ENCODE measurements at regions not wholly inside any gene's neighbourhood (a gene's known extent, or its start where the extent isn't known, plus 50 kb on each side); places are given as distances from the start of the nearest gene placed in this dataset.
"Not testable (repeated sequence)": the region's sequence is repeated elsewhere in the genome, so short reads cannot be mapped to it uniquely, and the experiment has no call there.

- POLR2A ChIA-PET, result no interaction called here
Observed at GRCh38 chr6:14759976-14760672, 485.7 kb upstream of the JARID2 start.

GRCh38 chr6:14762077-14762476 lies 483.8 kb upstream of the JARID2 start:
- CTCF ChIA-PET, result no interaction called here
- POLR2A ChIA-PET, result interaction anchor here (0.5 kb wide), 1 partner anchor 951 kb away, joined by 3 read pairs; no protein-coding TSS in a partner anchor

More at GRCh38 chr6:14759976-14760672, 485.7 kb upstream of the JARID2 start:
- CTCF ChIA-PET, result no interaction called here

GRCh38 chr6:14763139-14763538 lies 482.7 kb upstream of the JARID2 start:
- CTCF ChIA-PET, result no interaction called here
- POLR2A ChIA-PET, result no interaction called here

DNA sequence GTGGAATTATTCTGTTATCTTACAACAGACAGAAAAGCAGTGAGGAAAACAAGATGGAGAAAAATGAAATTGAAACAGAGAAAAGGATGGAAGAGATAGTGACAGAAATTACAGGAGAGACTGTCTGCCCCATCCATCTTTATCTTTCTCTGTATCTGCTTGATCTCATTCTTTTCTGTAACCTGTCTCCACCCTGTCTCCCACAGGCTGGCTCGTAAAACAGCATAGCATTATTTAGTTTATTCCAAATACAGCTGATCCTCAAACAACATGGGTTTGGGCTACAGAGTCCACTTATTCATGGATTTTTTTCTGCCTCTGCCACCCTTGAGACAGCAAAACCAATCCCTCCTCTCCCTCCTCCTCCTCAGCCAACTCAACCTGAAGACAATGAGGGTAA lies 482.3 kb upstream of the JARID2 start:
- POLR2A ChIA-PET, result no interaction called here
- CTCF ChIA-PET, result no interaction called here

- ChIA-PET POLR2A (no interaction called here), CTCF (no interaction called here)
Observed at GRCh38 chr6:14765106-14765505, 480.8 kb upstream of the JARID2 start.

DNA sequence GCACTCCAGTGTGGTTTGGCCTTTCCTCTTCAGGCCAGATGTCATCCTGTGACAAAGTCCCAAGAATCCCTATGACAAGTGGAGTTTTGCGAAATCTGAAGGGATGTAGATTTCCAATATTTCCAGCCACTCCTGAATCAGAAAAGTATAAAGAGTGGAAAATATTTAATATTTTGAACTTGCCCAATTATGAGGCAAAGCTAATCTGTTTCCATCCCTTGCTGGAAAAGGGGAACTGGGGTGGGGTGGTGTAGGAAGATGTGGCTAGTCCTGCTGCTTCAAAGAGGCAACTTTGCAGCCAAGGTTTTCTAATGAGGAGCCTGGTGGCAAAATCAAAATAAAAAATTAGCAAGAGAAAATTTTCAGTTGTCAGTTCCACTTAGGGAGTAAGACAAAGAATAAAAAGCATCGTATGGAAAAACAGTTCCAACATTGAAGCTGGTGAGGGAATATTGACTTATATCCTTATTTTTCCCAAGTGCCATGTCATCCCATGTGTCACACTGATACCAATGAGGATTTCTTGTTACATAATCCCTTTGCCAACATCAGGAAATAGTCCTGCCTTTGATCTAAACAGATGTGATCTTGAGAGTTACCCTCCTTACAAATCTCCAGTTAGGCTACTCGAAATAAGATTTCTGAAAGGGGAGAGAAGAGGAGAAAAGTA lies 480.0 kb upstream of the JARID2 start:
- CTCF ChIA-PET, result interaction anchor here (0.7 kb wide), 1 partner anchor 11 kb away, joined by 3 read pairs; no protein-coding TSS in a partner anchor

DNA sequence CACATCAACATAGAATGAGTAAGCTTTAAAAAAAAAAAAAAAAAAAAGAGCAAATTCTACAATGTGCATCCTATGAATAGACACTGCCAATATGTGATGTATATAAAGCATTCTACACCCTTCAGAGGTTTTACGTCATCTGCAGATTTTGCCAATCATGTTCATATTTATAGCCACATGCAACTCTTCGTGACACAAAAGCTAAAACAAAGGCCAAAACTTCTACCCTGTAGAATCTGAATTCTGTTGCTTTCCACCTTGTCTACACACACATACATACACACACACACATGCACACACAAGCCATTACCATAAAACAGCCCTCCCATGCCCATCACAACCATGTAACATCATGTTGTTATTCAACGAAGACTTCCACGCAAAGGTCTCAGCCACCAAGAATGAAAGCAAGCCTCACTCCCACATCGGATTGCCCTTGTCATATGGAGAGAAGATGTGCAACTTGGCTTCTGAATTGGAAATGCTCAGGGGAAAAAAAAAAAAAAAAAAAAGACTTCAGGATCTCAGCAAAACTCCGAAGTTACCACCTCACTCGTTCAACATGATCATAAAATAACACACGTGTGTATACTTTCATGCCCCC lies 479.4 kb upstream of the JARID2 start:
- ChIA-PET POLR2A (no interaction called here), CTCF (interaction anchor here (0.7 kb wide), 1 partner anchor 11 kb away, joined by 3 read pairs; no protein-coding TSS in a partner anchor)

More for the DNA sequence above, 480.0 kb upstream of the JARID2 start:
- POLR2A ChIA-PET, result no interaction called here

GRCh38 chr6:14767226-14767625 lies 478.6 kb upstream of the JARID2 start:
- POLR2A ChIA-PET, result no interaction called here
- CTCF ChIA-PET, result no interaction called here

DNA sequence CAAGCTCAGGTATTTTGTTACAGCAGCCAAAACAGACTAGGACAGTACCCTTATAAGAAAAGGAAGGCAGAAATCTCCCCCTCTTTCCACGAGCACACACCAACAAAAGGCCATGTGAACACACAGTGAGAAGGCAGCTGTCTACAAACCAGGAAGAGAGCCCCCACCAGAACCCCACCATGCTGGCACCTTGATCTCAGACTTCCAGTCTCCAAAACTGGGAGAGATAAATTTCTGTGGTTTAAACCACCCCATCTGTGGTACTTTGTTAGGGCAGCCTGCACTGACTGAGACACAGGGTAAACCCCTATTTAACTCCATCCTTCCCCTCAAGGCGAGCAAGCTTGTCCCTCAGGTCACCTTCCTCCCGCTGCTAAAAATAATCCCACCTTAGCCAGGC lies 475.8 kb upstream of the JARID2 start:
- CTCF ChIA-PET, result no interaction called here
- POLR2A ChIA-PET, result no interaction called here

DNA sequence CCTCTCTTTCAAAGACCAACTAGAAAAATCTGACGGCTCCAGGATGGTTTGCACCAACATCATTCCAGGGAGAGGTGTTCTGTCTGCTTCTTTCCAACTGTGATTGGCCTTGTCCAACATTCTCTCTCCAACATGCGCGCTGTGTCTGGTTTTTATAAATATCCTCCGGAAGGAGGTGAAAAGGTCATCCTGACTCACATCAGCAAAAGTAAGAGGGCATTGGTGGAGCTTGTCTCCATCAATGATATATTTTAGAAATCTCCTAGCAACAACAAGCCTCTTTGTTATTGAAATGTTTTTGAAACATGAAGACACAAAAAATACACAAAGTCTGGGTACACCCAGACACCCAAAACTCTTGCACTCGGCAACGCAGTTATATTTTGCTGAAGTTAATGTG lies 475.3 kb upstream of the JARID2 start:
- POLR2A ChIA-PET, result no interaction called here
- CTCF ChIA-PET, result no interaction called here

DNA sequence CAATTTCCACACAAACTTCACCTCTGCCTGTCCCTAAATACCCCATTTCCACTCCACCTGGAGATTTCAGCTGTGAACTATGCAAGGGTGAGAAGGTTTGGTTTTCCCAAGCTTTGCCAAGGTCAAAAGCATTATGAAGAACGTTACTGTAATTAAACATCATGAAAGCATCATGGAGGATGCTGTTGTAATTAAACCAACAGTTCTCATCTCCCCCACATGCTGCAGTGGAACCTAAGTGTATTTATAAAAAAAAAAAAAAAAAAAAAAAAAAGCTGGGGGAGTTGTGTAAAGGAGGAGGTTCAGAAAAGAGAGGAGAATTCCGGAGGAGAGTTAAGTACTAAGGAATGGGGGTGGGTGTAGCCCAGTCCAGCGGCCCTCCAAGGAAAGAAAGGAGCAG lies 474.9 kb upstream of the JARID2 start:
- ChIA-PET CTCF (no interaction called here), POLR2A (no interaction called here)

DNA sequence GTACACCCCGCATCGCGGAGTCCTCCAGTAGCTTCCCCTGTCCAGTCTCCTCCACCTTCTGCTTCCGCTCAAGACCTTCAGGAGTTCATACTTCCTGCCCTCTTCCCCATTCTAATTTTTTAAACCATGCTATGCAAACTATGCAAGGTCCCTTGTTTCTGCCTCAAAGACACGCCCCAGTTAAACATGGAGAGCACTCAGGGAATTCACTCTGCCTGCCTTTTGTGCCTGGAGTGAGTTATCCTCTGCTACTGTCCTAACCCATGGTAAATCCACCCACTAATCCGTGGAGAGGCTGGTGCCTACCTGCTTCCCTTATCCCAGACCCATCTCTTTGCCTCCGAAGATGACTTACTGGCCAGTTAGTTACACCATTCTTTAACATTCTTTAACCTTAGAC lies 473.7 kb upstream of the JARID2 start:
- ChIA-PET POLR2A (no interaction called here), CTCF (no interaction called here)

DNA sequence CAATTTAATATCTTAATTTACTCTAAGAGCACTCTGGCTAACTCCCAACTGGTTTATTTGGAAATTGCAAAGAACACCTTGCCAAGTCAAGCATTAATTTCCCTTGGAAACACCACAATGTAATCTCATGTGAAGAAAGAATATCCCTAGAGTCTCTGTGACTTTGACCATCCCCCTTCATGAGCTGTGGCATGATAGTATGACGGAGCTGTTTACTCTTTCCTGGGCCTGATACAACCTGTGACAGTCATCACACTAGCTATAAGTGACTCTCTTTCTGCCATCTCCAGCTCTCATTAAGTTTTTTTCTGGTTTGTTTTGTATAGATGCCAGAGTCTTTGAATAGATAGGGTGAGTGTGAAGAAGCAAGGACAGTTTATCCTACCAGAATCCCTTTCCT lies 470.3 kb upstream of the JARID2 start:
- POLR2A ChIA-PET, result interaction anchor here (0.8 kb wide), 1 partner anchor 10 kb away, joined by 3 read pairs; no protein-coding TSS in a partner anchor
- CTCF ChIA-PET, result no interaction called here

GRCh38 chr6:14776307-14776706 lies 469.6 kb upstream of the JARID2 start:
- ChIA-PET CTCF (no interaction called here), POLR2A (no interaction called here)

GRCh38 chr6:14781772-14782525 lies 463.9 kb upstream of the JARID2 start:
- CTCF ChIA-PET, result interaction anchor here (0.6 kb wide), 1 partner anchor 359 kb away, joined by 6 read pairs; no protein-coding TSS in a partner anchor
- POLR2A ChIA-PET, result no interaction called here

DNA sequence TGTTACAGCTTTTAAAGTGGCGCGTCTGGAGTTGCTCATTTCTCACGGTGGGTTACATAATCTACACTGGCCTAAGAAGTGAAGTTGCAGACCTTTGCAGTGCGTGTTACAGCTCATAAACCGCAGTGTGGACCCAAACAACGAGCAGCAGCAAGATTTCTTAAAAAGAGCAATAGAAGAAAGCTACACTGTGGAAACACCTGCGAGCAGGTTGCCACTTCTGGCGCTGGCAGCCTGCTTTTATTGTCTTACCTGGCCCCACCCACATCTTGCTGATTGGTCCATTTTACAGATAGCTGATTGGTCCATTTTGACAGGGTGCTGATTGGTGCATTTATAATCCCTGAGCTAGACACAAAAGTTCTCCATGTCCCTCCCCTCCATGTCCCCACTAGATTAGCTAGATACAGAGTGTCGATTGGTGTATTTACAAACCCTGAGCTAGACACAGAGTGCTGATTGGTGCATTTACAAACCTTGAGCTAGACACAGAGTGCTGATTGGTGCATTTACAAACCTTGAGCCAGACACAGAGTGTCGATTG lies 462.9 kb upstream of the JARID2 start:
- CTCF ChIA-PET, result not testable (repeated sequence)

DNA sequence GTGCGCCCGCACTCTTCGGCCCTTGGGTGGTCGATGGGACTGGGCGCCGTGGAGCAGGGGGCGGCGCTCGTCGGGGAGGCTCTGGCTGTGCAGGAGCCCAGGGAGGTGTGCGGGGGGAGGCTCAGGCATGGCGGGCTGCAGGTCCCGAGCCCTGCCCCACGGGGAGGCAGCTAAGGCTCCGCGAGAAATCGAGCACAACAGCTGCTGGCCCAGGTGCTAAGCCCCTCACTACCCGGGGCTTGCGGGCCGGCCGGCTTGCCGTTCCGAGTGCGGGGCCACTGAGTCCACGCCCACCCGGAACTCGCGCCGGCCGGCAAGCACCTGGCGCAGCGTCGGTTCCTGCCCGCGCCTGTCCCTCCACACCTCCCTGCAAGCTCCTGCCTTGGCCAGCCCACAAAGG lies 462.3 kb upstream of the JARID2 start:
- ChIA-PET CTCF (no interaction called here), POLR2A (no interaction called here)

More for the DNA sequence above, 462.9 kb upstream of the JARID2 start:
- POLR2A ChIA-PET, result not testable (repeated sequence)

DNA sequence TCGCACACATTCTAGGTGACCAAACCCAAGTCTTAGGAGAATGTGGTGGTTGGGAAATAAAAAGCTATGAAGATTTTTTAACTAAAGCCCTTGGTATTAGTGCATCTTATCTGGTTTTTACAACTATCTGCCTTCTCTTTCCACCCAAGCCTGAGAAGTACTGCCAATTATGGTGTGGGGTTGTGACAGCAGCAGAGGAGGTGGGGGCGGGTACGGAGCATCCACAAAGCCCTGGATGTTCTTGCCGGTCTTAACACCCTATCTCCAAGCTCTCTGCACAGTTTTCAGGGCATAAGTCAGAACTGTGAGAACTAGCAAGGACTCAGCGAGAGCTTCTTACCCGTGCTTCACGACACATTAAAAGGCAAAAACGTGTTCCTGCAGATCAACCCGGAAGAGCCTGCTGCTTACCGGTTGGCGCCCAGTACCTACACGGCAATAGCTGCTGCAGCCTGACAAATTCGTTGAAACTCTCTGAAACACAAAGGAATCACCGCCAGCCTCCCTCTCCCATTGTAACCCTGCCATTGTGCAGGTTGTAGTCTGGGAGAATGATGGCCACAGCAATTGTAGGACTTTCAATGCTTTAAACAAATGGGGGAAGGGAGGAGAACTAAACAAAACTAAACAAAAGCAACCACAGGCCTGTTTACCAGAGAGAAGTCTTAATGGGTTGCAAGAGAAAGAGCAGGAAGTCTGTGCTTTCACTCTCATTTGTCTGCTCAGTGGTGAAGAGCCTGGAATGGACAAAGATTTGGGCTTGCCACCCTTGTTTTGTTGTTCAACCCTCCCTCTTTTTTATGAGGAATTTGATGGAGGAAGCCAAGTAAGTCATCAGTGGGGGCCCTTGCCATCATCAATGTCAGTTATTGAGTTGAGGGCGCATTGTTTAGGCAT lies 461.0 kb upstream of the JARID2 start:
- CTCF ChIA-PET, result interaction anchor here (0.6 kb wide), 1 partner anchor 353 kb away, joined by 3 read pairs; no protein-coding TSS in a partner anchor
- POLR2A ChIA-PET, result interaction anchor here (1.1 kb wide), 1 partner anchor 10 kb away, joined by 3 read pairs; no protein-coding TSS in a partner anchor

DNA sequence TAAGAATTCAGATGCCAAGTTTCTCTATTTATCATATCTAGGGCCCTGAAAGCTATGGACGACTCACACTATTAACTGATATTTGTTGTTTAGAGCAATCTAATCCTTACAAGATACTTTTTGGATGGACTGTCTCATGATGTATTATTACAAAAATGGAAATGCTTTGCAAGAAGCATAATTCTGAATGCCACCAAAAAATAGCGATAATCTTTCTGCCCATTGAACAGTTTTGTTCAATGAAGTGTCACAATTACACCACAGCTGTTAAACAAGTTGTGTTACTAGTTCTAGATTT lies 460.4 kb upstream of the JARID2 start:
- POLR2A ChIA-PET, result interaction anchor here (1.1 kb wide), 1 partner anchor 10 kb away, joined by 3 read pairs; no protein-coding TSS in a partner anchor
- CTCF ChIA-PET, result no interaction called here
